AG04450 (cell line): ENCODE measurements at regions not wholly inside any gene's neighbourhood (a gene's known extent, or its start where the extent isn't known, plus 50 kb on each side); places are given as distances from the start of the nearest gene placed in this dataset.

ENCODE experiments used
- CTCF ChIA-PET: fragments of 300-600, 350-600 bp; formaldehyde crosslinking; extraction: SDS; loops from one replicate; lab custom pipeline; 2022; ENCODE audit warnings: antibody characterized with exemption, inconsistent platforms; lab: Charles Lee
- POLR2A ChIA-PET: fragments of 350-600 bp; formaldehyde crosslinking; extraction: SDS; loops from one replicate; lab custom pipeline; 2021; ENCODE audit warnings: antibody characterized with exemption, inconsistent platforms; lab: Yijun Ruan, JAX
- DNase-seq: peaks from one replicate; pipeline ENCODE4 v3.0.0-alpha.2; 2011; ENCODE audit warnings: low read depth, low spot score
- H3K27ac ChIP-seq: one replicate; pipeline ENCODE4 v1.5.1; 2012; ENCODE audit warnings: low read depth, low read length, control low read depth
- H3K27me3 ChIP-seq: one replicate; pipeline ENCODE4 v1.6.0; 2012; ENCODE audit warnings: low read length; ENCODE audit not compliant: control insufficient read depth, insufficient read depth
- H3K4me3 ChIP-seq: 2 replicates; pipeline ENCODE4 v1.5.1; 2011; ENCODE audit warnings: mild to moderate bottlenecking, low read depth, low read length, control low read depth
- H3K9me3 ChIP-seq: 2 replicates; pipeline ENCODE4 v1.5.1; 2012; ENCODE audit warnings: low read length; ENCODE audit not compliant: control insufficient read depth, insufficient read depth
- CTCF ChIP-seq: IDR thresholded peaks from 2 replicates; pipeline ENCODE4 v1.5.1; 2011; ENCODE audit warnings: low read depth, low read length, control low read depth, inconsistent platforms

GRCh38 chr16:50861970-50862411 lies 120.1 kb downstream of the CYLD start:
- Histone ChIP-seq H3K9me3 (no peaks in the 10 kb centered on the region; the same call in 1 of the 2 replicates), H3K4me3 (no peak overlapping the region), H3K27me3 (peaks cover 3% of the 10 kb centered on the region), H3K27ac (peak overlapping the region; percentile 47)
- peak; percentile 23 for DNase-seq
- no peak for TF ChIP-seq CTCF
- POLR2A ChIA-PET, result no interaction called here
- CTCF ChIA-PET, result interaction anchor here (2.1 kb wide), 1 partner anchor 56 kb away, joined by 11 read pairs; no protein-coding TSS in a partner anchor

- POLR2A ChIA-PET, result no interaction called here
- CTCF ChIA-PET, result interaction anchor here (0.6 to 2.1 kb wide), 2 partner anchors 55 to 241 kb away, joined by 3 to 11 read pairs; no protein-coding TSS in a partner anchor
- no peak for TF ChIP-seq CTCF
- Histone ChIP-seq H3K9me3 (no peaks in the 10 kb centered on the region; the same call in 1 of the 2 replicates), H3K4me3 (no peak overlapping the region), H3K27me3 (peaks cover 3% of the 10 kb centered on the region), H3K27ac (peak overlapping the region; percentile 47)
- no peak for DNase-seq
Observed at GRCh38 chr16:50861451-50861850, 119.6 kb downstream of the CYLD start.

GRCh38 chr16:50859628-50860360 lies 117.9 kb downstream of the CYLD start:
- POLR2A ChIA-PET, result no interaction called here
- CTCF ChIA-PET, result interaction anchor here (0.8 kb wide), 1 partner anchor 53 kb away, joined by 3 read pairs; no protein-coding TSS in a partner anchor
- no peak for TF ChIP-seq CTCF
- no peak overlapping the region for H3K4me3 ChIP-seq
- no peak overlapping the region for H3K27ac ChIP-seq
- H3K9me3 ChIP-seq, result no peaks in the 10 kb centered on the region; the same call in 1 of the 2 replicates
- DNase-seq, result no peak
- H3K27me3 ChIP-seq, result peaks cover 3% of the 10 kb centered on the region

- DNase-seq, result no peak
- Histone ChIP-seq H3K4me3 (no peak overlapping the region), H3K27me3 (peaks cover 3% of the 10 kb centered on the region), H3K9me3 (no peaks in the 10 kb centered on the region; the same call in 1 of the 2 replicates), H3K27ac (no peak overlapping the region)
- ChIA-PET POLR2A (no interaction called here), CTCF (interaction anchor here (0.8 kb wide), 1 partner anchor 52 kb away, joined by 3 read pairs; no protein-coding TSS in a partner anchor)
- no peak for TF ChIP-seq CTCF
Observed at GRCh38 chr16:50858877-50859627, 117.2 kb downstream of the CYLD start.
